ENCODE measurements at regions not wholly inside any gene's neighbourhood (a gene's known extent, or its start where the extent isn't known, plus 50 kb on each side); places are given as distances from the start of the nearest gene placed in this dataset.

GRCh38 chr11:134861490-134862104, 449.6 kb upstream of the B3GAT1 start:
- TF ChIP-seq CTCF (IDR thresholded peaks at IDR 0.05; ENCODE audit: insufficient read depth, low read depth, low read length) (no peak), EZH2 (IDR thresholded peaks at IDR 0.05; ENCODE audit: insufficient read depth, low read length) (no peak)

Data from astrocyte (in vitro differentiated cells and primary cell).